ENCODE measurements at regions not wholly inside any gene's neighbourhood (a gene's known extent, or its start where the extent isn't known, plus 50 kb on each side); places are given as distances from the start of the nearest gene placed in this dataset.
A peak's percentile ranks its signal among the peaks of the same experiment; 100 is the strongest.

DNA sequence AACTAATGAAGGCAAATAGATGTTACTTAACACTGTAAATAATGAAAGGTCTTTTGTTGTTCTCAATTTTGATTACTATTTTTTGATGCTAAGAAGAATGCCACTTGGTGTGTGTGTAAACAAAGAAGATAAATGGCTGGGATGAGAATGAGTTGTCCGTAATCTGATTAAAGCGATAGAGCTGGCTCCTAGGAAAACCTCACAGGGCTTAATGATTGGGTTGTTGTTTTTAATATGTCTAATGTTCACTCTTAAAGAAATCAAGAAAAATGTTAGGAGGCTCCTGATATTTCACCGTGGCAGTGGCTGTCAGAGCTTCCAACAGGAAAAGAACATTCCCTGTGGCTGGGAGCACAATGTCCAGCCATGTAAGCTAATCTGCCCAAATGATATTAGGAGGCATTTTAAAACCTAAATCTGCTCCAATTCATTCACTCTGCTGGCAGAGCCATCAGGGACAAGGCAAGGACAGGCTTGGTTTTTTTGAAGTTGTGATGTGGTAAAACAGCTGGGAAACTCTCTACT is 243.9 kb downstream of the SNX10 start:
- DNase-seq: no peak
- in situ Hi-C loops (cut with HindIII; ENCODE audit: low pct_ligation_motif_present, low pct_unique_long_range_greater_than_20kb, low sequenced_read_pairs): no loop called here

DNA sequence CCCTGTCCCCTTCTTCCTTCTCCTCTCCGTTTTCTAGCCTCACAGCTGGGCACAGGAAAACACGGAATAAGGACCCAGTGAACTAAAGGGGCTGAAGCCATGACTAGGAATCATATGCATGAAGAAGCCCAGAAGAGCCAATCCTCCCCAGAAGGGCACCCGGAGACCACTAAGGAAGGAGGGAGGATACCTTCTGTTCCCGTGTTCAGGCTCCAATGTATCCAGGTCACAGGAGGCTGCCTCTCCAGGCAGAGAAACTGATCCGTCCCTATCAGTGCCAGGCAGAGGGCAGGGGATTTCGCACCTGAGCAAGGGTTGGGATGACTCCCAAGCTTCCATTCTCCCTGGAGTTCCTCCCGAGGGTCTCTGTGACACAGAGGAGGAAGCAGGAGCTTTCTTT is 246.6 kb downstream of the SNX10 start:
- in situ Hi-C loops (cut with HindIII; ENCODE audit: low pct_ligation_motif_present, low pct_unique_long_range_greater_than_20kb, low sequenced_read_pairs): no loop called here

DNA sequence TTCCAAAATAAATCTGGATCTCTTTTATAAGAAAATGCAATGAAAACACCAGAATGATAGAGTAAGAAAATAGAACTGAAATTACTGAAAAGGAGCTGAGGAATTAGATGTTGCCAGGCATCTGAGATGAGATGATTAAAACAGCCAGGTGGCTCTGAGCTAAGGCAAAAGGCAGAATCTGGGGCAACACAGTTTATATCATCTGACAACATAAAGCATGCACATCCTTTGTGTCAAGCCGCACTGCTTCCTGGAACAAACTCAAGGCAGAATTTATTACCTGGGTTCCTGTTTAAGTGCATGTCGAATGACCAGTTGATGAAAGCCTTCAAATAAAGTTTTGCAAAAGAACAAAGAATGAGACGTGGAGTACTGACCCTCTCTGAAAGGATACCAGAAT is 247.0 kb downstream of the SNX10 start:
- DNase-seq: no peak
- in situ Hi-C loops (cut with HindIII; ENCODE audit: low pct_ligation_motif_present, low pct_unique_long_range_greater_than_20kb, low sequenced_read_pairs): no loop called here

More for the DNA sequence above, 246.6 kb downstream of the SNX10 start:
- no peak for DNase-seq

DNA sequence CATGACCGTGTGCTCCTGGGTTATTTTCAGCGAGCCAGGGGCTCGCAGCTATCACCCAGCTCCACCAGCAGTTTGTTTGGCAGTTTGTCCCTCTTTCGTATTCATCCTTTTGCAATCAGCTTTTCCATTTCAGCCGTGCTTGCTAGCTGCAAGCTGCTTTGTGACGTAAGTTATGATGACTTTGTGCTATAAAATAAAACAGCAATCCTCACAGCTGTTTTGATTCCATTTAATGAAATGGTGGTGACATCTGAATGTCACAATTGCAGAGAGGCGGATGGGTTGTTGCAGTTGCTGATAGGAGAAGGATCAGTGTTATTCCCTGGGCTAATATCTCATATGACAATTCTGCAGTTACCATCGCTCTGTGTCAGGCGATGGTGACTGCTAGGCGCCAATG is 251.7 kb downstream of the SNX10 start:
- in situ Hi-C loops (cut with HindIII; ENCODE audit: low pct_ligation_motif_present, low pct_unique_long_range_greater_than_20kb, low sequenced_read_pairs): no loop called here
- DNase-seq: no peak

DNA sequence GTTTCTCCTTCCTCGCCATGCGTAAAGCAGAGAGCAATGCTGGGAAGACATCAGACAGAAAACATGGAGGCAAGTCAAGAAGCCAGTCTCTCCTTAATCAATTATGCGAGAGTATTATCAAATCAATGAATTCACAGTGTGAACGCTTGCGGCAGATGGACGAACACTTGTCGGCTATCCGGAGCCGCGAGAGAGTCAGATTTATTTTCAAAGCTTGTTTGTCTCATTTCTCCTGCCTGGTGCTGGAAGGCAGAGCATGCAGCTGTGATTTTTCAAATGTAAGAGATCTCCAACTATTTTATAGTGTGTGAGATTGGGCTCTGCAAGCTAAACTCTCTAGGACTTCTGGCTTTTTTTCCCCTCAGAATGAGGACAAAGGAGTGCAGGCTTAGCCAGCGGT is 252.3 kb downstream of the SNX10 start:
- in situ Hi-C loops (cut with HindIII; ENCODE audit: low pct_ligation_motif_present, low pct_unique_long_range_greater_than_20kb, low sequenced_read_pairs): no loop called here
- no peak for DNase-seq

DNA sequence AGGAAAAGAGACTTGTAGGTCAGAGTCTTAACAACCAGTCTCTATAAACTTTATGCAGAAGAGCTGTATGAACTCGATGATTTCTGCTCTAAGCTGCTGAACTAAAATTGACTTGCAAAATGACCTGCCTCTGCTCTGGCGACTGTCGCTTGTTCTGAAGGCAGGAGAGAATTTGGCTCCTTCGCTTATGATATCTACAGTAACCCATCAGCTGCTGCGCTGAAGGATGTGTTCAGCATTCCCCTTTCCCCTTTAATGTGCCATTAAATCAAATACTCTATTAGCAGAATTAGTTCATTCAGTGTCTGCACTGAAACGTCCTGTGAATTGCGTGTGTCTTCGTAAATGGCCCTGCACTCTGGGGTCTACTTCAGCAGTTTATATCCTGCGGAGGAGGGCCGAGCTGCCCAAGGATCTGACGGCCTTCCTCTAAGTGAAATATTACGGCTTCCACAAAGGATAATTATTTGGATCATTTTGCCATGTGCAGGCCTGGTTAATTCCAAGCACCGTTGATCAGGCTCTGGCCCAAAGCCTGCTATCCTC is 254.9 kb downstream of the SNX10 start:
- DNase-seq: no peak
- in situ Hi-C loops (cut with HindIII; ENCODE audit: low pct_ligation_motif_present, low pct_unique_long_range_greater_than_20kb, low sequenced_read_pairs): no loop called here

DNA sequence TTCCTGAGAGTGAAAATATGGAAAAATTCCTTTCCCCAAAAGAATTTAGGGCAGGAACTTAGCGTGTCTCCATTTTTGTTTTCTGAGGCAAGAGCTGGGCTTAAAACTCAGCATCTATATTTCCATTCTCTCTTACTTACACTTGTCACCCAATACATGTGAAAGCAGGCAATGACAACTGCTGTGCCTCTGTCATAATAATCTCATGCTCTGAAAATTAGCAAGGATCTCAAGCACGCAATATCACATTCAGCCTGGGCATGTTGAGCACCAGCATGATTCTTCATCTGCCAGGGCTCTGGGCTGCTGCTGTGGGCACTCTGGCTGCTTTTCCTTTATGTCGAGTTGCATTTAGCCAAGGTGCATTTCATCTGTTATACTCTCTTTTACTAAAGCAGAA is 255.5 kb downstream of the SNX10 start:
- DNase-seq: no peak
- in situ Hi-C loops (cut with HindIII; ENCODE audit: low pct_ligation_motif_present, low pct_unique_long_range_greater_than_20kb, low sequenced_read_pairs): no loop called here

DNA sequence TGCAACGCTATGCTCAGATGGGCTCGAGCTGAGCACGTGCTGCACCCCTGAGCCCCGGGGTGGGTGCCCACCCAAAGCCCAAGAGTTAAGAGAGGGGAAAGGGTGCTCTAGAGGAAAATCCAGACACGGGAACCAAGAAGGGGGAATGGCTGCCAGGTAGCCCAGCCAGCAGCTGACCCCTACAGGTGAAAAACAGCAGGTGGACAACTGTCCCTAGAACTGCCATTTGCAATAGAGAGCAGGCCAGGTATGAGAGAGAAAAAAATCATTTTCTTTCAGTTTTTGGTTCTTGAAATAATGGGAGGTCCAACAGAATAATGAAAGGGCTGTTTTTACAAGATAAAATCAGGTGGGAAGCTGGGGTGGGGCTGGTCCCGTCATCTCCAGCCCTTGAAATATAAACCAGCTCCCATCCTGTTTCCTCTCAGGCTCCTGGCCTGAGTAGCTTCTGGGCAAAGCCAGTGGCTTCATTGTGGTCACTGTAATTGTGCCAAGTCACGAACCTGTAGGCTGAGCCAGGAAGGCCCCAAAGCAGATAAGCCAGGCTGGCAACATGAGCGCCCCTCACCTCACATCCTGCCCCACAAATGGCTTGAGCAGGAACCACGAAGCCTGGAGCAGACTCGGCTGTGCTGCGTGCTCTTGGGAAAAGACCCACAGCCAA is 257.8 kb downstream of the SNX10 start:
- in situ Hi-C loops (cut with HindIII; ENCODE audit: low pct_ligation_motif_present, low pct_unique_long_range_greater_than_20kb, low sequenced_read_pairs): no loop called here
- DNase-seq: peak; percentile 81

DNA sequence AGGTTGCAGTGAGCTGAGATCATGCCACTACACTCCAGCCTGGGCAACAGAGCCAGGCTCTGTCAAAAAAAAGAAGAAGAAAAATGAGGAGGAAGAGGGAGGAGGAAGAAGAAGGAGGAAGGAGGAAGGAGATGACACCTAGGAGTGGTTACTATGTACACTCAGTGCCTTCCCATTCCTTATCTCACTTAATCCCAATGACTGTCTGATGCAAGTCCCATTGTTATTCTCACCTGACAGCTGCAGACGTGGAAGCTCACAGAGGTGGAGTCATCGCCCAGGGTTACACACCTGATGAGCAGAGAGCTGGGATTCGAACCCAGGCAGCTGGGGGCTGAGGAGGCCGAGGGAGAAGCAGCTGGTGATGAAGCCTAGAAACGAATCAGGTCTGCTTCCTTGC is 258.8 kb downstream of the SNX10 start:
- DNase-seq: no peak
- in situ Hi-C loops (cut with HindIII; ENCODE audit: low pct_ligation_motif_present, low pct_unique_long_range_greater_than_20kb, low sequenced_read_pairs): no loop called here

DNA sequence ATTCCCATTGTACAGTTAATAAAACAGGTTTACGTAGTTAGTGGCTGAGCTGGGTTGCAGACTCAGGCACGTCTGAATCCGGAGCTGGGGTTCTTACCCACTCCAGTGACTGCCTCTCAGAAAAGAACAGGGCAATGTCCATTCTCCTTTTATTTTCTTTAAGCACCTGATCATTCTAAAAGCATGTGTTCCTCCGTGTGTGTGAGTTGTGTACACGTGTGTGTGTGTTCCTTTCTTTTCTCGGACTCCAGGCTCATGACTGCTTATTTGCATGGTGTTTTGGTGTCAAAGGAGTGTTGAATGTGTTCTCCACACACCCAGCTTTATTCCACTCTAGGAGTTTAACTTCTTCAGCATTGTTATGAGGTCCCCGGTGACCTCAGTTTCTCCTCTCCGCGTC is 260.1 kb downstream of the SNX10 start:
- in situ Hi-C loops (cut with HindIII; ENCODE audit: low pct_ligation_motif_present, low pct_unique_long_range_greater_than_20kb, low sequenced_read_pairs): no loop called here
- DNase-seq: no peak

DNA sequence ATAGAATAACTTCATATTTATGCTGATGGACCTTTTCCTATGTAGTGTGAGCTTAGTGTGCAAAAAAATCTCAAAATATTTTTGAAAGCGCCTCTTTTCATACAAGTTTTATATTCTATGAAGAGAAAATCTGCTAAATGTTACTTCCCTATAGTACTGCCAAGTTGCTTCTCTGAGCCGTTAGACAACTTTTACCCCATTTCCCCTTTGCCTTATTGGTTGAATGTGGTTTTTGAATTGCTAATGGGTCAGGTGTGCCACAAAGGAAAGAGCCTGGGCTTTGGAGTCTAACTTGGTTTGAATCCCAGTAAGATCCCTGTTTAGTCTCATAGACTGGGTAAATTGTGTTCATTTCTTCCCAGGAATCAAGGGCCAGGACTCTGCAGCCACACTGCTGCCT is 261.5 kb downstream of the SNX10 start:
- in situ Hi-C loops (cut with HindIII; ENCODE audit: low pct_ligation_motif_present, low pct_unique_long_range_greater_than_20kb, low sequenced_read_pairs): no loop called here
- DNase-seq: no peak

DNA sequence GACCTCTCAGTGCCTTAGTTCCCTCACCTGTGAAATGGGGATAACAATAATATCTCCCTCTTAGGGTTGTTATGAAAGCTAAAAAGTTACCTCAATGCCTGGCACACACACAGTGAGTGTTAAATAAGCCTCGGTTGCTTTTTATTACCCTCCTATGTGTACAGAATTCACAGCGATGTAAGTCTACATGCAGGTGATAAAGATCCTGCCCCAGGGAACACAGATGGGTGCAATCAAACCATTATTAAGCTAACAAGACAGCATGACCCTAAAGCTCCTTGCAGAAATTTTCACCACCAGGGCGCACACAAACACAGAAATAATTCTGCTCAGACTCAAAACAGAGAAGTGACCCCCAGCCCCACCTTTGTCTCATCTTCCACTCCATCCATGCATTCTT is 261.9 kb downstream of the SNX10 start:
- in situ Hi-C loops (cut with HindIII; ENCODE audit: low pct_ligation_motif_present, low pct_unique_long_range_greater_than_20kb, low sequenced_read_pairs): no loop called here
- no peak for DNase-seq

DNA sequence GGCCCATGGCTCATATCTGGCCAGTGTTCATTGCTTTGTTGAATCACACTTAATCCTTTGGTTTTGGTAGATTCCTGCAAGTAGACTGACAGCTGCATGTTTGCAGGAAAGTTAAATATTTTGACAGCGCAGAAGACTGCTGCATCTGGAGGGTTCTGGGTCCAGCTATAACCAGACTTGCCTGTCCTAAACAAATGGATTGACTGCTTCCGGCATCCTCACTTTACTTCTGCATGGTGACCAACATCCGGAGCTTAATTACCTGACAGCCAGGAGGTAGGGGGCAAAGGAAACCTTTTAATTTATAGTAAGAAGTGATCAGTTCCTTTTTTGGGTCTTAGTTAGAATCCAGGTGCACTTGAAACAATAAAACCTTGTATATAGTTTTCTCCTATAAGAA is 263.3 kb downstream of the SNX10 start:
- no peak for DNase-seq

DNA sequence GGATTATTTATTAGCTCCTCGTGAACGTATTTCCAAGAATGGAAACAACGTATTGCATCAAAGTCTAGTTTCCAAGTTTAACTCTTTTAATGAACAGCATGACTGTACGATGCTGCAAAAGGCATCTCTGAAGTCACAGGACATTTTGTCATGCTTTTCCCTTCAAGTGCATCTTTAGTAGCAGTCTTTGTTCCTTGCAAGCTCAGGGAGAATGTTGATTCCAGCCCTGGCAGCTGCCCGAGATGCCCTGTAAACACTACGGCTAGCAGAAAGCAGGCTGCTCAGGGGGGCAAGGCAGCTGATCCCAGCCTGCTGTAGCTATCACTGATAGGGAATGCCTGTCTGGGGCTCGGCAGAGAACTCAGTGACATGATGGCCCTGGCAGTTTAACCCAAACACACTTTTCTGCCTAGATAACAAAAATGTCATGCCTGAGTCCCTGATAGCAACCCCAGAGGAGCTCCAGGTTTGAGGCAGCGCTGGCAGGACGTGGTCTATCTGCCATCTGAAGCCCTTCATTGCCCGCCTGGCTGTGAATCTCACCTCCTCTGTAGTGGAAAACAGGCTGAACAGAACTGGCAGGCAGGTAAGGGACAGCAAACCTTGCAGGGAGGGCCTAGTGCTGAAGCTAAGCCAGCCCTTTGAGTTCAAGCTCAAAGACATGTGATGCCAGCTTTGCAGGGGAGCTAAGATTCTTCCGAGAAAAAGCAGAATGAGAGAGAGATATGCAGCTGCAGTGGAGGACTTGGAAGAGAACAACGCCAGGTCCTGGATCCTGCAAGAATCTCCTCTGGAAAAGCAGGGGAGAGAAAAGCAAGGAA is 264.6 kb downstream of the SNX10 start:
- no peak for DNase-seq
- in situ Hi-C loops (cut with HindIII; ENCODE audit: low pct_ligation_motif_present, low pct_unique_long_range_greater_than_20kb, low sequenced_read_pairs): no loop called here

More for the DNA sequence above, 263.3 kb downstream of the SNX10 start:
- in situ Hi-C loops (cut with HindIII; ENCODE audit: low pct_ligation_motif_present, low pct_unique_long_range_greater_than_20kb, low sequenced_read_pairs): no loop called here

DNA sequence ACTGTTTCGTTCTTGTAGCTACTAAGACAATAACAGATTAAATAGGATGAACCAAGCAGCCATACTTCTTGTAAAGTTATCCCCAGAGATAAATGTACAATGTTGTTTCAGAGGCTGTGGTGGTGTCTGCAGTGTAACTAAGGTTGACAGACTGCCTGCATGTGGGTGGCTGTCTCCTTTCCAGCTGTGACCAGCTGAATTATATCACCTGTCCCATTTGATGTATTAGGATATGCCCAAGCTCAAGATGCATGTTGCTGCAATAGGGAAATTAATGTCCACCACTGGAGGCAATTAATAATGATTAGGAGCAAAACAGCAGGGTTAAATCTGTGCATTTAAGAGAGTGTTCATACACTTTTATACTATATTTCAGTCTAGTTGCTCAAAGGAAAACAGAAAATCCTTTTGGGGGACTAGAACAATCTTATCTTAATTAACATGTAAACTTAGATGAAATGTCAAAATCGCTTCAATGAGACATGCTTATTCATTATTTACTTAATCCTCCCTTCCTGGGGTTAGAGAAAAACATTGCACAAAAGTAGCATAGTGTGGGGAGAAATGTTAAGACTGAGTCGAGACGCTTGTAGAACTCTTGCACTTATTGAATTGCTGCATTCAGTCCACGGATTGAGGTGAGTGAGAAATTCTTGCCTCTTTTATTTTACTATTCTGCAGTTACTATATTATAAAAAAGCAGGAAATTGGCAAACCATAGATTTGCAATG is 269.0 kb downstream of the SNX10 start:
- no peak for DNase-seq

DNA sequence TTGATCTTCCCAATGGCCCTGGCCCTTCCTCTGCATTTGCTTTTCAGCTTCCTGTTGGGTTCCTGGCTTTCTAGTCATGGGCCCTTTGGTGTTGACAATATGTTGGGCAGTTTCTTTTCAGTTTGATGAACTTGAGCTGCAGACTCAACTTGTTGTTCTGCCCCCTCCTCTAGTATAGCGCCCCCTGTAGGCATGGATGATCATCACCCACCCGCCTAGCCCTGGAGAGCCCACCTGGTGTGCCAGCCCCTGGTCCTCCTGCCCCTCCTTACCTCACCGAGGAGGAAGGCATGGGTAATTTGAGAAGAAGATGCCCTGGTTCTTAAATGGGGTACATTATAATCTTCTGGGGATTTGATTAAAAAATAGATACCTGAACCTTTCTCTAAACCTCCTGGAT is 271.2 kb downstream of the SNX10 start:
- no peak for DNase-seq
- in situ Hi-C loops (cut with HindIII; ENCODE audit: low pct_ligation_motif_present, low pct_unique_long_range_greater_than_20kb, low sequenced_read_pairs): no loop called here

More for the DNA sequence above, 269.0 kb downstream of the SNX10 start:
- in situ Hi-C loops (cut with HindIII; ENCODE audit: low pct_ligation_motif_present, low pct_unique_long_range_greater_than_20kb, low sequenced_read_pairs): no loop called here

DNA sequence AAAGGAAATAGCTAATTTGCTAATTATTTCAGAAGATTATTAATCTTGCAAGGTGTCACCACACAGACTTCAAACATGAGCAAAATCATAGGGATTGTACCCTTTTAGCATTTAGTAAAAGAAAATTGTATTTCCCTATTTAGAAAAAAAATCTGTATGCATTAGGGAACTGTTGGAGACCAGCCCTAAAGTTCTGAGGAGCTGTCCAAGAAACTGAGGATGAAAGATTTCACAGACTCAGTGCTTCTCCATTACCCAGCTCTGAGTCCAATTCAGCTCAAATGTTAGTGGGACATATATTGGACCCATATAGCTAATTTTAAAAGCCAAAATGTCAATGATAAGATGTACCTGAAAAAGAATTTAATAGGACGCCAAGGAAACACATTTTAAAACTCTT is 271.7 kb downstream of the SNX10 start:
- no peak for DNase-seq
- in situ Hi-C loops (cut with HindIII; ENCODE audit: low pct_ligation_motif_present, low pct_unique_long_range_greater_than_20kb, low sequenced_read_pairs): no loop called here

DNA sequence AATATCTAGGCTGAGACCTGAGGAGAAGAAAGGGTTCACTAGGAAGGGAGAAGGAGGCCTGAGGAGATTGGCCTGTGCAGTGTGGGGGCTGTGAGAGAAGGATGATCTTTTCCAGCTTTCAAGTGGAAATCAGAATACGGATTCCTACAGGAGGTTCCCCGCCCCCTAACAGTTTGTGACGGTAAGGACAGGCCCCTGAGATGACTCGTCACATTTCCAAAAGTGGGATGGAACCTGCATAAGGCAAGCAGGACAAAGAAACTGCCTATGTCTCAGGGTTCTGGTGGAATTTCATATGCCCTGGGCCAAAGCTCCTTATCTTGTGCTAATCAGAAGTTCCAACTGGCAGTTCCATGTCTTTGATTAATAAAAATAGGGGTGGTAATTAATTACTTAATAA is 275.6 kb downstream of the SNX10 start:
- in situ Hi-C loops (cut with HindIII; ENCODE audit: low pct_ligation_motif_present, low pct_unique_long_range_greater_than_20kb, low sequenced_read_pairs): no loop called here
- DNase-seq: no peak

DNA sequence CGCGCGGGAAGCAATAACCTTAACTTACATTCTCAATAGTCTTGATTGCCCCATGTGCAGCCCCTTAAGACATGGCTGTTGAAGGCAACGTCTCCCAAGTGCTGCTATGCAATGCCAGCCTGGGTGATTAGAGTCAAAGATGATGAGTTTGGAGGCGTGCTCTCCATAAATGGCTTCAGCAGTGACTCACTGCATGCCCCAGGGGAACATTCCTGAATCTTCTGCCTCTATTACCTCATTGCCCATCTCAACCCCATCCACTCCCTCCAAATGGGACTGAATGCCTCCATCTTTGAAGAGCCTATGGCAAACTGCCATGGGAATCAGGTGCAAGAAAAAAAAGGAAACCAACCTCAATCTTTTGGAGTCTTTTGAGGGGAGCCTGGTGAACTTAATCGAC is 282.8 kb downstream of the SNX10 start:
- DNase-seq: peak; percentile 8
- in situ Hi-C loops (cut with HindIII; ENCODE audit: low pct_ligation_motif_present, low pct_unique_long_range_greater_than_20kb, low sequenced_read_pairs): no loop called here
